ENCODE measurements at regions not wholly inside any gene's neighbourhood (a gene's known extent, or its start where the extent isn't known, plus 50 kb on each side); places are given as distances from the start of the nearest gene placed in this dataset.

DNA sequence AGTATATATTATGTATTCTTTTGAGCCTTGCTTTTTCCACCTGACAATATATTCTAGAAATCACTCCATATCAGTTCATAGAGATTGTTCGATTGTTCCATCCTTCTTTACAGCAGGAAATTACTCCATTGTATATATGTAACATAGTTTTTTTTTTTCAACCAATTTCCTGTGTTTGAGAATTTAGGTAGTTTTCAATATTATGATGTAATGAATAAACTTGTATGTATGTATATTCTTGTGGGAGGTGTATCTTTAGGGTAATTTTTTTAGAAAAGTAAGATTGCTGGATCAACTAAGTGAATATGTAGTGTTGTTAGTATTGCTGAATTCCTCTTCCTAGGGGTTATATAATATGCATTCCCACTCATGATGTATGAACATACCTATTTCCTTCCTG, 165.9 kb upstream of the PITX1 start:
- DNase-seq, result no peak

- no peak for DNase-seq
Measured at GRCh38 chr5:135196483-135196882, 162.5 kb upstream of the PITX1 start.

DNA sequence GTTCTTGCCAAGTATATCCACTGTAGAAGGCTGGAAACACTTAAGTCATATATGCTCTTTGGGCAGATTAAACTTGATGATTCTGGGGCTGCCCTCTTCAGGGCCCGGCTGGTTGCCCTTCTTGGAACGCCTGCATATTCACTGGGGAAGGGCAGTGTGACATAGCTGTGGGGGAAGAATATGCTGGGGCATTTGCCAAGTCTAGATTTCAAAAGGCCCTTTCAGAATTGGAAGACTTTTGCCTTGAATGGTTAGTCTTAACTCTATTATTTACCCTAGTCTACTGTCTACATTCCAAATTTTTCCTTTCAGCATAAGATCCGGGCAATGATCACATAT, 161.2 kb upstream of the PITX1 start:
- no peak for DNase-seq

GRCh38 chr5:135194573-135195269, 160.7 kb upstream of the PITX1 start:
- DNase-seq, result no peak

DNA sequence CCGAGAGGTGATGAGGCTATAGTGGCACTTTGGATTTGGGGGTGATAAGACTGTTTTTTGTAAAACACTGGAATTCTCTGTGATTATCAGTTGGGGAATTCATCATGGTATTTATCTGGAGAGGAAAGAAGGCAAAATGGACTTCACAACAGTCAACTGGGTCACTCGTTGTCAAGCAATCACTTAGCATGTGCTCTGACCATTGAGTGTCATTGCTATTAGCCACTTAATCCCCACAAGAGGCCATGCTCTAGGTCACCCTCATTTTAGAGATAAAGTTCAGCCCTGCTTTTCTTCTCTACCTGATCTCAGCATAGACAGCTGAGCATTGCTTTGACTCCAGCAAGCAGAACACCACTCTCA, 160.1 kb upstream of the PITX1 start:
- no peak for DNase-seq

- DNase-seq, result no peak
Measured at GRCh38 chr5:135193213-135194125, 159.4 kb upstream of the PITX1 start.

DNA sequence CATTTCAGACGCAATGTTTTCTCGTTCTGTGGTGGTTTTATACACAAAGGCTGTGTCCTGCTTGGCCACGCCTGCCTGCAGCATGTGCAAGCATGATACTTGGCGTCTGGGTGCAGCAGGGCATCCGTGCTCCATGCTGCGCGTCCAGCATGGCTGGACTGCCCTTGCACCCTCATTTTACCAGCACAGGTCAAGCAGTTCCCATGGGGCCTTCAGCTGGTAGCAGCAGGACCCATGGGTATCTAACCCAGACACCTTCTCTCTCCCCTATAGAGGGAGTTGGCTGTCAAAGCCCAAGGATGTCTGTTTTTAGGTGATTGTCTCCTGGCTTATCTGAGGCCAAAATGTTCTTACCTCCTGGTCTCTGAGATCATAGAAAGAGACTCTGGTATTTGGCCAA, 158.3 kb upstream of the PITX1 start:
- no peak for DNase-seq

GRCh38 chr5:135191084-135191826, 157.2 kb upstream of the PITX1 start:
- peak; percentile 75 to 82 for DNase-seq

- DNase-seq, result peak in 1 of 2 experiments; percentile 37
Measured at GRCh38 chr5:135190416-135191083, 156.5 kb upstream of the PITX1 start.

- no peak for DNase-seq
Measured at GRCh38 chr5:135189024-135189423, 155.0 kb upstream of the PITX1 start.

- DNase-seq, result no peak
Measured at GRCh38 chr5:135188233-135188914, 154.3 kb upstream of the PITX1 start.

GRCh38 chr5:135186662-135187522, 152.9 kb upstream of the PITX1 start:
- DNase-seq, result no peak

GRCh38 chr5:135185481-135186065, 151.5 kb upstream of the PITX1 start:
- no peak for DNase-seq

DNA sequence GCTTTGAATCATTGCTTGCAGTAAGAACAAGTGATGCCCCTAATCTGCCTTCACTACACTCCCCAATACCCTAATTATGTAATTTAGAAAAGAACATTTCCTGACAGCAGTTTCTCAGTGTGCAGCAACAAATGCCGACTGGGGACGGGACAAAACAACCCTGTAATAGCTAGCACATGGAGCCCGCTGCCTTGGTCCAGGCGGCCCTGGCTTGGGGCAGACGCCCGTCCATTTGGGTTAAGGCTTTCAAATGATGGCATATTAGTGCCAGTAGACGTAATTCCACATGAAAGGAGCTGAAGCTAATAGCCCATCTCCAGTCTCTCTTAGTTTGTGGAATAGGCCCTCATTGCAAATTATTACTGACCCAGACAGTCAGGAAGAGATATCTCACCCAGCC, 150.6 kb upstream of the PITX1 start:
- no peak for DNase-seq

DNA sequence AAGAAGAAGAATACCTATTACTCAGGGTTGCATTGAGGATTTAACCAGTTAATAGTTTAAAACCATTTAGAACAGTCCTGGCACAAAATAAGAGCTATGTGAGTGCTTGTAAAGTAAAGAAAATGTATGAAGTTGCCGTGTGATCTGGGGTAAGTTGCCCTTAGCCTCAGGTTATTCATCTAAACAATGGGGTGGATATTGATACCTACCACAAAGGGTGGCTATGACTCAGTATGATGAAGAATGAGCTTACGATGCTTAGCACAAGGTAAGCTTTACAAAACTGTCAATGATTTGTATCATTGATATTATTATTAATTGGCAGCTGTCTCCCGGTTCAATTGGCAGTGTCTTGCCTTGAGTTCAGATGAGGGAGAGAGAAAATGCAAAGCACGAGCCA, 149.4 kb upstream of the PITX1 start:
- no peak for DNase-seq

DNA sequence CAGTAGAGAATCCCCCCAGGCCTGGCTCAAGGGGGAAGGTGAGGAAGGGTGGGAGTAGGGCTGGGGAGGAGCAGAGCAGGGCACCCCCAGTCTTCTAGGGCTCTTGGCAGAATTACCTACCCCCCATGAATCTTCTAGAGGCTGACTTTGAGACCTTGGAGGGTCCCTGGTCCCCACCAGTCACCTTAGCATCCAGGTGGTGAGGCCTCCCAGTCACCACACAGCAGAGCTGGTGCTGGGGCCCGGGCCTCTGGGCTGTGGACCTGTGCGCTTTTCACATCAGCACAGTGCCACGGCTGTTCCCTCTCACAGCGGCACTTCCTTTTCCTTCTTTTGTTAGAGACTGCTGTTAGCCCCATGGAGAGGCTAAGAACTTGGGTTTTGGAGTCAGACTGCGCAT, 148.6 kb upstream of the PITX1 start:
- DNase-seq, result no peak

DNA sequence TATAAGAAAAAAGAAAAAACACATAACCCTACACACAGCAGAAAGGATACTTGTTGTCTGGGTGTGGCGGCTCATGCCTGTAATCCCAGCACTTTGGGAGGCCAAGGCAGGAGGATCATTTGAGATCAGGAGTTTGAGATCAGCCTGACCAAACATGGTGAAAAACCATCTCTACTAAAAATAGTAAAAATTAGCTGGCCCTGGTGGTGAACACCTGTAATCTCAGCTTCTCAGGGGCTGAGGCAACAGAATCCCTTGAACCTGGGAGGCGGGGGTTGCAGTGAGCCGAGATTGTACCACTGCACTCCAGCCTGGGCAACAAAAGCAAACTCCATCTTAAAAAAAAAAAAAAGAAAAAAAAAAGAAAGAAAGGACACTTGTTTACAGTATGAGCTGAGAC, 147.6 kb upstream of the PITX1 start:
- no peak for DNase-seq

DNA sequence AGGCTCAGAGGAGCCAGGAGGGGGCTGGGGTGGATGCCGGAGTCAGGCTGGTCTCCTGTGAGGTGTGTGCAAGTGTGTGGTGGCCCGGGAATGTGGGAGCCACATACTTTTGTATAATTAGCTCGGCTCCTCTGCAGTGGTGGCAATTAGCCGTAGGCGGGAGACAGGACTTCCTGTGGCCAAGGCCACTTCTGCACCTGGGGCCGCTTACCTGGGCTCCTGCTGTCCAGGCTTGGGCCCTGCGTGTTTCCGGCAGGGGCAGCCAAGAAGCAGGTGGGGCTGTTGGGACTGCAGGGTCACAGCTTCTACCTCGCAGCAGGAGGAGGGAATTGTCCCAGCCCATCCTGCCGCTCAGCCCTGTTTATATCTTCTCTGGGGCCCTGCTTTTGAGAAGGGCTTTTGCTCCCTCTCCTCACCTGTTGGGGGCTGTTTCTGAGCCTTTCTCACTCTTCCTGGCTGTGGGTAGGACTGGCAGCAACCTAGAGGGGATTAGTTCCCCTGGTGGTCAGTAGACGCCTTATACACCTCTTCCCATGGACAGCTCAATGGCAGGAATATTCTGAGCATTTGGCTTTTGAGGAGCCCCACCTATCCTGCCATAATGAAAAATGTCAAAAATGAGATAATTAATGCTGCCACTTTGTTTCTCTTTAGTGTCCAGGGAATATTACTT, 145.4 kb upstream of the PITX1 start:
- no peak for DNase-seq

- DNase-seq, result no peak
Measured at GRCh38 chr5:135178476-135179155, 144.6 kb upstream of the PITX1 start.

- no peak for DNase-seq
Measured at GRCh38 chr5:135177591-135177990, 143.6 kb upstream of the PITX1 start.
